WTC11 (cell line): ENCODE measurements at regions not wholly inside any gene's neighbourhood (a gene's known extent, or its start where the extent isn't known, plus 50 kb on each side); places are given as distances from the start of the nearest gene placed in this dataset.

Experiments
- ATAC-seq: fragments of 200-7000 bp; cut with Tn5 transposase; 2 replicates; pipeline ENCODE4 v1.10.0; 2021; ENCODE audit warnings: mild to moderate bottlenecking, moderate library complexity
- CTCF ChIA-PET: fragments of 300-600 bp; sonication (Branson Sonifier 250); formaldehyde crosslinking; loops from one replicate; lab custom pipeline; 2021; ENCODE audit warnings: antibody characterized with exemption; lab: Charles Lee
- POLR2A ChIA-PET: fragments of 350-600 bp; sonication (Branson Sonifier 250); formaldehyde crosslinking; loops from one replicate; lab custom pipeline; 2021; ENCODE audit warnings: antibody characterized with exemption; lab: Charles Lee
- DNase-seq: peaks from one replicate; pipeline ENCODE4 v3.0.0; 2021; ENCODE audit warnings: low spot score
- H3K27ac Mint-ChIP-seq: 2 replicates; pipeline ENCODE4 v1.8.0; 2021; ENCODE audit warnings: mixed read lengths
- H3K27me3 Mint-ChIP-seq: 2 replicates; pipeline ENCODE4 v1.8.0; 2021; ENCODE audit warnings: low read depth, mild to moderate bottlenecking, moderate library complexity, mixed read lengths
- H3K36me3 Mint-ChIP-seq: 2 replicates; pipeline ENCODE4 v1.8.0; 2021; ENCODE audit warnings: mixed read lengths
- H3K4me1 Mint-ChIP-seq: 2 replicates; pipeline ENCODE4 v1.8.0; 2022; ENCODE audit warnings: mixed read lengths
- H3K4me3 Mint-ChIP-seq: 2 replicates; pipeline ENCODE4 v1.8.0; 2021; ENCODE audit warnings: mild to moderate bottlenecking, moderate library complexity, mixed read lengths
- H3K9me3 Mint-ChIP-seq: 2 replicates; pipeline ENCODE4 v1.8.0; 2021; ENCODE audit warnings: mixed read lengths
- AR ChIP-seq: fragments of 250-450 bp; sonication (Bioruptor Pico); IDR thresholded peaks from 2 replicates; pipeline ENCODE4 v1.9.0; 2021; ENCODE audit warnings: mild to moderate bottlenecking
- ATF1 ChIP-seq: sonication (generic); formaldehyde crosslinking; IDR thresholded peaks from 2 replicates; pipeline ENCODE4 v1.8.1; 2023; ENCODE audit warnings: mild to moderate bottlenecking, moderate library complexity, missing genetic modification reagents
- ATF6 ChIP-seq: sonication (generic); formaldehyde crosslinking; IDR thresholded peaks from 2 replicates; pipeline ENCODE4 v1.8.1; 2023; ENCODE audit warnings: mild to moderate bottlenecking, missing genetic modification reagents
- GABPB1 ChIP-seq: sonication (generic); formaldehyde crosslinking; IDR thresholded peaks from 2 replicates; pipeline ENCODE4 v1.8.1; 2023; ENCODE audit warnings: mild to moderate bottlenecking, missing genetic modification reagents
- GRHL2 ChIP-seq: fragments of 250-450 bp; sonication (Bioruptor Pico); IDR thresholded peaks from 2 replicates; pipeline ENCODE4 v1.8.0; 2022; ENCODE audit warnings: mild to moderate bottlenecking, moderate library complexity; ENCODE audit not compliant: insufficient replicate concordance, severe bottlenecking
- GTF2I ChIP-seq: fragments of 250-450 bp; sonication (Bioruptor Pico); conservative IDR thresholded peaks from 2 replicates; pipeline ENCODE4 v1.4.0; 2021; ENCODE audit warnings: mild to moderate bottlenecking
- HMGA2 ChIP-seq: fragments of 250-450 bp; sonication (Bioruptor Pico); IDR thresholded peaks from 2 replicates; pipeline ENCODE4 v1.4.0; 2021; ENCODE audit warnings: mild to moderate bottlenecking, moderate library complexity
- HMGXB4 ChIP-seq: sonication (generic); formaldehyde crosslinking; IDR thresholded peaks from 2 replicates; pipeline ENCODE4 v1.8.1; 2023; ENCODE audit warnings: mild to moderate bottlenecking, moderate library complexity, missing genetic modification reagents
- IRF1 ChIP-seq: sonication (generic); formaldehyde crosslinking; IDR thresholded peaks from 2 replicates; pipeline ENCODE4 v1.8.0; 2023; ENCODE audit warnings: missing genetic modification reagents
- MAX ChIP-seq: sonication (generic); formaldehyde crosslinking; IDR thresholded peaks from 2 replicates; pipeline ENCODE4 v1.8.0; 2022; ENCODE audit warnings: mild to moderate bottlenecking, missing genetic modification reagents
- MYBL2 ChIP-seq: sonication (generic); formaldehyde crosslinking; IDR thresholded peaks from 2 replicates; pipeline ENCODE4 v1.8.1; 2023; ENCODE audit warnings: mild to moderate bottlenecking, moderate library complexity, missing genetic modification reagents
- SMAD4 ChIP-seq: sonication (generic); formaldehyde crosslinking; IDR thresholded peaks from 2 replicates; pipeline ENCODE4 v1.8.0; 2022; ENCODE audit warnings: mild to moderate bottlenecking, missing genetic modification reagents
- TCF7 ChIP-seq: sonication (generic); formaldehyde crosslinking; IDR thresholded peaks from 2 replicates; pipeline ENCODE4 v1.8.0; 2022; ENCODE audit warnings: mild to moderate bottlenecking, low read depth, missing genetic modification reagents, moderate library complexity
- USF1 ChIP-seq: sonication (generic); formaldehyde crosslinking; IDR thresholded peaks from 2 replicates; pipeline ENCODE4 v1.8.0; 2022; ENCODE audit warnings: mild to moderate bottlenecking, missing genetic modification reagents
- ZNF423 ChIP-seq: fragments of 250-450 bp; sonication (Bioruptor Pico); IDR thresholded peaks from 2 replicates; pipeline ENCODE4 v2.1.2; 2022; ENCODE audit warnings: mild to moderate bottlenecking, moderate library complexity
- ZSCAN18 ChIP-seq: fragments of 250-450 bp; sonication (Bioruptor Pico); IDR thresholded peaks from 2 replicates; pipeline ENCODE4 v2.1.2; 2022; ENCODE audit warnings: mild to moderate bottlenecking, moderate library complexity

GRCh38 chr11:79506734-79507344 is 66.0 kb upstream of the TENM4 start:
- POLR2A ChIA-PET: no interaction called here
- Mint-ChIP-seq H3K27ac (no peak overlapping the region), H3K9me3 (no peaks in the 10 kb centered on the region), H3K4me3 (no peak overlapping the region), H3K4me1 (peaks cover 16% of the 10 kb centered on the region), H3K36me3 (no peaks in the 10 kb centered on the region), H3K27me3 (peaks cover 10% of the 10 kb centered on the region)
- ATAC-seq (peak; percentile 65), DNase-seq (no peak)
- CTCF ChIA-PET: no interaction called here
- TF ChIP-seq IRF1 (CRISPR knock-in tag): no peak
- TF ChIP-seq GTF2I (CRISPR knock-in tag): no peak
- TF ChIP-seq HMGA2 (CRISPR knock-in tag): no peak
- TF ChIP-seq USF1 (CRISPR knock-in tag): no peak
- no peak for TF ChIP-seq ZNF423 (CRISPR knock-in tag)
- no peak for TF ChIP-seq GABPB1
- TF ChIP-seq ATF1 (CRISPR knock-in tag): no peak
- TF ChIP-seq ZSCAN18 (CRISPR knock-in tag): no peak
- TF ChIP-seq GRHL2 (CRISPR knock-in tag): no peak
- no peak for TF ChIP-seq ATF6 (CRISPR knock-in tag)
- no peak for TF ChIP-seq SMAD4 (CRISPR knock-in tag)
- TF ChIP-seq AR (CRISPR knock-in tag): no peak
- no peak for TF ChIP-seq MAX
- TF ChIP-seq HMGXB4 (CRISPR knock-in tag): no peak

GRCh38 chr11:79506124-79506523 is 65.3 kb upstream of the TENM4 start:
- no peak overlapping the region for H3K4me3 Mint-ChIP-seq
- no peak for ATAC-seq
- DNase-seq: no peak
- TF ChIP-seq MYBL2 (CRISPR knock-in tag): no peak
- TF ChIP-seq TCF7 (CRISPR knock-in tag): no peak
- no peak for TF ChIP-seq HMGXB4 (CRISPR knock-in tag)
- TF ChIP-seq GTF2I (CRISPR knock-in tag): no peak
- no peak overlapping the region for H3K27ac Mint-ChIP-seq
- POLR2A ChIA-PET: no interaction called here
- CTCF ChIA-PET: no interaction called here
- peaks cover 16% of the 10 kb centered on the region for H3K4me1 Mint-ChIP-seq
- H3K27me3 Mint-ChIP-seq: peaks cover 10% of the 10 kb centered on the region
- H3K36me3 Mint-ChIP-seq: no peaks in the 10 kb centered on the region
- H3K9me3 Mint-ChIP-seq: no peaks in the 10 kb centered on the region; the same call in 1 of the 2 replicates
